MM.1S (cell line): ENCODE measurements at regions not wholly inside any gene's neighbourhood (a gene's known extent, or its start where the extent isn't known, plus 50 kb on each side); places are given as distances from the start of the nearest gene placed in this dataset.

Experiments used
- DNase-seq: peaks from one replicate; pipeline ENCODE4 v3.0.0-alpha.2; 2015
- H2AFZ ChIP-seq: fragments of 300-600 bp; sonication (generic); 2 replicates; pipeline ENCODE4 v1.6.0; 2016; ENCODE audit warnings: antibody characterized with exemption, low read length
- H3F3A ChIP-seq: fragments of 300-600 bp; sonication (generic); 2 replicates; pipeline ENCODE4 v1.6.1; 2016; ENCODE audit warnings: mild to moderate bottlenecking, antibody characterized with exemption, low read length, moderate library complexity, mixed read lengths; ENCODE audit not compliant: insufficient read depth
- H3K27ac ChIP-seq: fragments of 300-600 bp; sonication (generic); 2 replicates; pipeline ENCODE4 v1.5.1; 2016; ENCODE audit warnings: mild to moderate bottlenecking, low read length
- H3K27me3 ChIP-seq: fragments of 300-600 bp; sonication (generic); replicated peaks from 2 replicates; pipeline ENCODE4 v1.6.0; 2016; ENCODE audit warnings: low read length; ENCODE audit not compliant: insufficient read depth
- H3K36me3 ChIP-seq: fragments of 300-600 bp; sonication (generic); replicated peaks from 2 replicates; pipeline ENCODE4 v1.6.1; 2016; ENCODE audit warnings: mild to moderate bottlenecking, low read length, mixed read lengths; ENCODE audit not compliant: insufficient read depth
- H3K4me1 ChIP-seq: fragments of 300-600 bp; sonication (generic); 2 replicates; pipeline ENCODE4 v1.6.1; 2016; ENCODE audit warnings: low read length, mixed read lengths
- H3K4me2 ChIP-seq: fragments of 300-600 bp; sonication (generic); 2 replicates; pipeline ENCODE4 v1.6.0; 2016; ENCODE audit warnings: low read depth, low read length
- H3K4me3 ChIP-seq: fragments of 300-600 bp; sonication (generic); 2 replicates; pipeline ENCODE4 v1.5.1; 2016; ENCODE audit warnings: low read length, mixed read lengths
- H3K79me2 ChIP-seq: fragments of 300-600 bp; sonication (generic); 2 replicates; pipeline ENCODE4 v1.6.1; 2016; ENCODE audit warnings: mixed run types, low read length, mixed read lengths
- H3K9ac ChIP-seq: fragments of 300-600 bp; sonication (generic); 2 replicates; pipeline ENCODE4 v1.6.1; 2016; ENCODE audit warnings: low read length, mixed read lengths
- H3K9me2 ChIP-seq: fragments of 300-600 bp; sonication (generic); replicated peaks from 2 replicates; pipeline ENCODE4 v1.6.1; 2016; ENCODE audit warnings: mild to moderate bottlenecking, low read length, mixed read lengths; ENCODE audit not compliant: insufficient read depth
- H3K9me3 ChIP-seq: fragments of 300-600 bp; sonication (generic); replicated peaks from 2 replicates; pipeline ENCODE4 v1.6.1; 2016; ENCODE audit warnings: mild to moderate bottlenecking, low read length, mixed read lengths; ENCODE audit not compliant: insufficient read depth
- H4K20me1 ChIP-seq: fragments of 300-600 bp; sonication (generic); 2 replicates; pipeline ENCODE4 v1.6.1; 2016; ENCODE audit warnings: mild to moderate bottlenecking, low read length, moderate library complexity, mixed read lengths; ENCODE audit not compliant: insufficient read depth
- EZH2 ChIP-seq: fragments of 300-600 bp; sonication (generic); optimal IDR thresholded peaks from 2 replicates; pipeline ENCODE3; 2017; ENCODE audit warnings: low read depth, mild to moderate bottlenecking, antibody characterized with exemption, low read length, mixed read lengths
- EZH2phosphoT487 ChIP-seq: fragments of 300-600 bp; sonication (generic); IDR thresholded peaks from 2 replicates; pipeline ENCODE4 v1.6.1; 2018; ENCODE audit warnings: antibody characterized with exemption, low read length
- TF ChIP-seq, protein P1 (sequence below): fragments of 300-600 bp; sonication (generic); IDR thresholded peaks from 2 replicates; pipeline ENCODE4 v1.5.1; 2016; ENCODE audit warnings: antibody characterized with exemption, low read length, mixed read lengths

DNA sequence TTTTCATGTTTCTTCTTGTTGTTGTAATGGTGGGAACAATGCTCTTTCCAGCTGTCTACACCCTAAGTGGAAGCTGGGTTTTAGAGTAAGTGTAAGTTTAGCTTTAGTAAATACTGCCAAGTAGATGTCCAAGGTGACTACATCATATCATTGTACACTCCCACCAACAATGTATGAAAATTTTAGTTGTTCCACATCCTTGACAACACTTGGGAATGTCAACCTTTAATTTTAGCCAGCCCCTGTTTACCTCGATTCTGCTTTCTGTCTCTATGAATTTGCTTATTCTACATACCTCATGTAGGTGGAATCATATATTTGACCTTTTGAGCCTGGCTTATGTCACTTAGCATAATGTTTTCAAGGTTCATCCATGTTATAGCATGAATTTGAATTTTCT is 93.0 kb downstream of the MTPAP start:
- TF ChIP-seq, protein P1, sequence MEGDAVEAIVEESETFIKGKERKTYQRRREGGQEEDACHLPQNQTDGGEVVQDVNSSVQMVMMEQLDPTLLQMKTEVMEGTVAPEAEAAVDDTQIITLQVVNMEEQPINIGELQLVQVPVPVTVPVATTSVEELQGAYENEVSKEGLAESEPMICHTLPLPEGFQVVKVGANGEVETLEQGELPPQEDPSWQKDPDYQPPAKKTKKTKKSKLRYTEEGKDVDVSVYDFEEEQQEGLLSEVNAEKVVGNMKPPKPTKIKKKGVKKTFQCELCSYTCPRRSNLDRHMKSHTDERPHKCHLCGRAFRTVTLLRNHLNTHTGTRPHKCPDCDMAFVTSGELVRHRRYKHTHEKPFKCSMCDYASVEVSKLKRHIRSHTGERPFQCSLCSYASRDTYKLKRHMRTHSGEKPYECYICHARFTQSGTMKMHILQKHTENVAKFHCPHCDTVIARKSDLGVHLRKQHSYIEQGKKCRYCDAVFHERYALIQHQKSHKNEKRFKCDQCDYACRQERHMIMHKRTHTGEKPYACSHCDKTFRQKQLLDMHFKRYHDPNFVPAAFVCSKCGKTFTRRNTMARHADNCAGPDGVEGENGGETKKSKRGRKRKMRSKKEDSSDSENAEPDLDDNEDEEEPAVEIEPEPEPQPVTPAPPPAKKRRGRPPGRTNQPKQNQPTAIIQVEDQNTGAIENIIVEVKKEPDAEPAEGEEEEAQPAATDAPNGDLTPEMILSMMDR, result no peak
- TF ChIP-seq EZH2, result no peak
- no peak for TF ChIP-seq EZH2phosphoT487
- no peak overlapping the region for H3K9ac ChIP-seq
- no peaks in the 10 kb centered on the region for H3K9me2 ChIP-seq
- no peak for DNase-seq
- H3K36me3 ChIP-seq, result no peaks in the 10 kb centered on the region
- H3K27ac ChIP-seq, result no peak overlapping the region
- no peak overlapping the region for H3K4me3 ChIP-seq
- no peak overlapping the region for H3K4me2 ChIP-seq
- no peaks in the 10 kb centered on the region for H3F3A ChIP-seq
- no peak overlapping the region for H2AFZ ChIP-seq
- no peaks in the 10 kb centered on the region for H3K27me3 ChIP-seq
- no peaks in the 10 kb centered on the region for H3K79me2 ChIP-seq
- H4K20me1 ChIP-seq, result no peaks in the 10 kb centered on the region
- H3K4me1 ChIP-seq, result no peaks in the 10 kb centered on the region
- no peaks in the 10 kb centered on the region for H3K9me3 ChIP-seq

DNA sequence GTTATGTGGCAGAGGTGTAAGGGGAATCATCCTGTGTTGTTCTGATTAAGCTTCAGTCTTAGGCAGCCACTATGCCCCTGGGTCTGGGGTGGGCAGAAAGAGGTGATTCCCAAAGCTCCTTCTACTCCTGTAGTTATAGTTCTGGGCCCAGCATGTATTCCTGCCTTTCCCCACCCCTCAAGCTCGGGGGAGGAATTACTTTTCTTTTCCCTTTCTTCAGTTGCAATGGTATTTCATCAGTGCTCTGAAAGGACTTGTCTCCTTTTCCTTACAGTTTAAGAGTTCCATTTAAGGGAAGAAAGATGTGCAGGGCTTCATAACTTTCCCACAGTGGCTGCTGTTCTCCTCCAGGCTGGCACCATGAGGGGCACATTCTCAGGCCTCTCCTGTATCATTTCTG is 94.2 kb downstream of the MTPAP start:
- DNase-seq, result no peak
- H3K4me3 ChIP-seq, result no peak overlapping the region
- H3K27me3 ChIP-seq, result no peaks in the 10 kb centered on the region
- H3K36me3 ChIP-seq, result no peaks in the 10 kb centered on the region
- H3K4me1 ChIP-seq, result no peaks in the 10 kb centered on the region
- no peak overlapping the region for H3K4me2 ChIP-seq
- no peaks in the 10 kb centered on the region for H3K79me2 ChIP-seq
- H3K9me3 ChIP-seq, result no peaks in the 10 kb centered on the region
- no peaks in the 10 kb centered on the region for H3F3A ChIP-seq
- TF ChIP-seq, protein P1, result no peak
- TF ChIP-seq EZH2phosphoT487, result no peak
- TF ChIP-seq EZH2, result no peak
- H3K9me2 ChIP-seq, result no peaks in the 10 kb centered on the region
- no peak overlapping the region for H3K9ac ChIP-seq
- no peak overlapping the region for H3K27ac ChIP-seq
- H4K20me1 ChIP-seq, result no peaks in the 10 kb centered on the region
- H2AFZ ChIP-seq, result no peak overlapping the region

DNA sequence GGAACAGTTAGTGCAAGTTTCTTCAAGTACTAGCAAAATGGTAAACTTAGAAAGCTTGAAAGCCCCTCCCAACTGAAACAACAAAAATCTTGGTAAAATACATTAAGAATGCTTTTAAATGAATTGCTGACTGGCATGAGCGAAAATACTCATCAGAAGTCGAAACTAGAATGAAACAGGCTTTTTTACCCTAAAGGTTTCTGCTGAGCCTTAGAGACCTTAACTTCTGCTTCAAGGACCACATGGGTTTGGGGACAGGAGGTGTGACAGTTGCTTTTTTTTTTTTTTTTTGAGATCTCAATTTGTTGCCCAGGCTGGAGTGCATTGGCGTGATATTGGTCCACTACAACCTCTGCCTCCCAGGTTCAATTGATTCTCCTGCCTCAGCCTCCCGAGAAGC is 100.3 kb downstream of the MTPAP start:
- Histone ChIP-seq H3K79me2 (no peaks in the 10 kb centered on the region), H3K4me1 (peaks cover 8% of the 10 kb centered on the region), H3K27ac (peak overlapping the region; percentile 63; the same call in 1 of the 2 replicates), H3K27me3 (no peaks in the 10 kb centered on the region), H3K4me3 (no peak overlapping the region), H3F3A (peaks cover 16% of the 10 kb centered on the region), H2AFZ (no peak overlapping the region), H3K9ac (no peak overlapping the region), H3K9me3 (no peaks in the 10 kb centered on the region), H3K9me2 (no peaks in the 10 kb centered on the region), H3K36me3 (no peaks in the 10 kb centered on the region), H3K4me2 (peak overlapping the region; percentile 44; the same call in 1 of the 2 replicates), H4K20me1 (no peaks in the 10 kb centered on the region)
- TF ChIP-seq, protein P1, result no peak
- TF ChIP-seq EZH2 (no peak), EZH2phosphoT487 (no peak)
- DNase-seq, result peak; percentile 78
